OCI-LY1 (cell line): ENCODE measurements at regions not wholly inside any gene's neighbourhood (a gene's known extent, or its start where the extent isn't known, plus 50 kb on each side); places are given as distances from the start of the nearest gene placed in this dataset.

Source experiments
- H2AFZ ChIP-seq: fragments of 200-600 bp; sonication (generic), shearing (Covaris generic); 2 replicates; pipeline ENCODE4 v1.6.0; 2014; ENCODE audit warnings: antibody characterized with exemption, mild to moderate bottlenecking, low read length
- H3F3A ChIP-seq: fragments of 200-600 bp; sonication (generic), shearing (Covaris generic); 2 replicates; pipeline ENCODE4 v1.6.0; 2014; ENCODE audit warnings: mild to moderate bottlenecking, antibody characterized with exemption, low read length, moderate library complexity; ENCODE audit not compliant: insufficient read depth
- H3K27ac ChIP-seq: fragments of 200-600 bp; sonication (generic); 2 replicates; pipeline ENCODE4 v1.5.1; 2014; ENCODE audit warnings: low read length, mixed run types, mild to moderate bottlenecking, low read depth; ENCODE audit not compliant: poor library complexity, severe bottlenecking
- H3K27me3 ChIP-seq: fragments of 200-600 bp; sonication (generic); 2 replicates; pipeline ENCODE4 v1.6.0; 2014; ENCODE audit warnings: antibody characterized with exemption, mild to moderate bottlenecking, low read length, moderate library complexity; ENCODE audit not compliant: insufficient read depth
- H3K36me3 ChIP-seq: fragments of 200-600 bp; sonication (generic); 2 replicates; pipeline ENCODE4 v1.6.1; 2014; ENCODE audit warnings: mild to moderate bottlenecking, antibody characterized with exemption, low read length, moderate library complexity, mixed read lengths; ENCODE audit not compliant: insufficient read depth
- H3K4me1 ChIP-seq: fragments of 200-600 bp; sonication (generic); 2 replicates; pipeline ENCODE4 v1.5.1; 2014; ENCODE audit warnings: mild to moderate bottlenecking, low read length, moderate library complexity; ENCODE audit not compliant: insufficient read depth, severe bottlenecking
- H3K4me2 ChIP-seq: fragments of 200-600 bp; sonication (generic), shearing (Covaris generic); 2 replicates; pipeline ENCODE4 v1.6.1; 2014; ENCODE audit warnings: low read length
- H3K4me3 ChIP-seq: fragments of 200-600 bp; sonication (generic); 2 replicates; pipeline ENCODE4 v1.5.1; 2014; ENCODE audit warnings: low read length, low read depth, mild to moderate bottlenecking, mixed read lengths; ENCODE audit not compliant: poor library complexity, severe bottlenecking
- H3K79me2 ChIP-seq: fragments of 200-600 bp; shearing (Covaris generic); 2 replicates; pipeline ENCODE4 v1.6.1; 2016; ENCODE audit warnings: mixed run types, low read length, mixed read lengths; ENCODE audit not compliant: insufficient read depth
- H3K9ac ChIP-seq: fragments of 200-600 bp; sonication (generic), shearing (Covaris generic); 2 replicates; pipeline ENCODE4 v1.6.1; 2014; ENCODE audit warnings: mild to moderate bottlenecking, low read length, mixed read lengths
- H3K9me2 ChIP-seq: fragments of 200-600 bp; sonication (generic), shearing (Covaris generic); 2 replicates; pipeline ENCODE4 v1.6.1; 2014; ENCODE audit warnings: low read depth, mild to moderate bottlenecking, low read length, mixed read lengths
- H3K9me3 ChIP-seq: fragments of 200-600 bp; shearing (Covaris generic); 2 replicates; pipeline ENCODE4 v1.6.1; 2014; ENCODE audit warnings: low read length, mixed read lengths
- H4K20me1 ChIP-seq: fragments of 200-600 bp; sonication (generic), shearing (Covaris generic); 2 replicates; pipeline ENCODE4 v1.6.0; 2016; ENCODE audit warnings: mild to moderate bottlenecking, low read length; ENCODE audit not compliant: insufficient read depth
- CTCF ChIP-seq: fragments of 200-600 bp; sonication (generic), shearing (Covaris generic); IDR thresholded peaks from 2 replicates; pipeline ENCODE4 v1.5.1; 2017; ENCODE audit warnings: mild to moderate bottlenecking, antibody characterized with exemption, low read length, moderate library complexity, mixed read lengths
- EZH2 ChIP-seq: fragments of 200-600 bp; sonication (generic), shearing (Covaris generic); IDR thresholded peaks from 2 replicates; pipeline ENCODE4 v1.8.0; 2017; ENCODE audit warnings: borderline replicate concordance, mixed run types, mild to moderate bottlenecking, antibody characterized with exemption, low read length, moderate library complexity, mixed read lengths

DNA sequence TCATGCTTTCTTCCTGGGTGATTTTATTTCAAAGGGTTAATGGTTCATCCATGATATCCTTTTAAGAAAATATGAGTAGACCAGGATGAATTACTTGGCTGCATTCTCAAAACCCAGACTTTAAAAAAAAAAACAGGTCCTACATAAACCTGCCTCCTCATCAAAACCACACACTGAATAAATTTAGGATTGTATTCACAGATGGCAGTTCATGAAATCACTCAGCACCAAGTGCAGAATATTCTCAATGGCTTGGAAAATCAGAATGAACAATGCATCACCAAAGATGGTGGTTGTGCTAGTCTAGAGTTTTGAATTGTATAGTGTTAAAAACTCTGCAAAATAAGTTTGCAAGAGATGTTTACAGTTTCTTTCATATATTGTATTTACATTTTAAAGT, 145.4 kb upstream of the GRAMD2B start:
- Histone ChIP-seq H3K79me2 (no peaks in the 10 kb centered on the region), H2AFZ (no peak overlapping the region), H3K9me3 (no peaks in the 10 kb centered on the region), H3F3A (no peaks in the 10 kb centered on the region), H3K36me3 (no peaks in the 10 kb centered on the region), H3K27ac (no peak overlapping the region), H3K27me3 (no peaks in the 10 kb centered on the region), H3K4me1 (no peaks in the 10 kb centered on the region), H3K4me2 (no peak overlapping the region), H3K4me3 (no peak overlapping the region), H3K9ac (no peak overlapping the region), H4K20me1 (no peaks in the 10 kb centered on the region), H3K9me2 (no peaks in the 10 kb centered on the region)
- TF ChIP-seq EZH2 (no peak), CTCF (no peak)

GRCh38 chr5:126280343-126280742, 142.9 kb upstream of the GRAMD2B start:
- H3K27ac ChIP-seq: no peak overlapping the region
- no peak overlapping the region for H2AFZ ChIP-seq
- TF ChIP-seq EZH2 (no peak), CTCF (no peak)
- no peak overlapping the region for H3K4me2 ChIP-seq
- H3K36me3 ChIP-seq: no peaks in the 10 kb centered on the region
- H3K9me3 ChIP-seq: no peaks in the 10 kb centered on the region
- no peaks in the 10 kb centered on the region for H4K20me1 ChIP-seq
- H3K79me2 ChIP-seq: no peaks in the 10 kb centered on the region
- no peak overlapping the region for H3K4me3 ChIP-seq
- H3K4me1 ChIP-seq: no peaks in the 10 kb centered on the region
- no peaks in the 10 kb centered on the region for H3K9me2 ChIP-seq
- no peaks in the 10 kb centered on the region for H3K27me3 ChIP-seq
- H3F3A ChIP-seq: no peaks in the 10 kb centered on the region
- no peak overlapping the region for H3K9ac ChIP-seq

GRCh38 chr5:126280846-126281245, 142.4 kb upstream of the GRAMD2B start:
- H3K36me3 ChIP-seq: no peaks in the 10 kb centered on the region
- no peaks in the 10 kb centered on the region for H3K4me1 ChIP-seq
- H3K79me2 ChIP-seq: no peaks in the 10 kb centered on the region
- H4K20me1 ChIP-seq: no peaks in the 10 kb centered on the region
- no peaks in the 10 kb centered on the region for H3F3A ChIP-seq
- H3K27me3 ChIP-seq: no peaks in the 10 kb centered on the region
- no peaks in the 10 kb centered on the region for H3K9me3 ChIP-seq
- no peak overlapping the region for H3K4me3 ChIP-seq
- no peaks in the 10 kb centered on the region for H3K9me2 ChIP-seq
- H3K4me2 ChIP-seq: no peak overlapping the region
- no peak overlapping the region for H2AFZ ChIP-seq
- H3K27ac ChIP-seq: no peak overlapping the region
- no peak for TF ChIP-seq CTCF
- TF ChIP-seq EZH2: no peak
- no peak overlapping the region for H3K9ac ChIP-seq
